HUES6 (cell line): ENCODE measurements at regions not wholly inside any gene's neighbourhood (a gene's known extent, or its start where the extent isn't known, plus 50 kb on each side); places are given as distances from the start of the nearest gene placed in this dataset.

Experiments
- H3K27ac ChIP-seq: 2 replicates; pipeline ENCODE4 v1.7.0; 2013; ENCODE audit warnings: low read depth, mild to moderate bottlenecking, low read length, inconsistent platforms
- H3K27me3 ChIP-seq: 2 replicates; pipeline ENCODE4 v1.6.1; 2013; ENCODE audit warnings: low read length; ENCODE audit not compliant: control insufficient read depth, insufficient read depth
- H3K36me3 ChIP-seq: 2 replicates; pipeline ENCODE4 v1.6.1; 2013; ENCODE audit warnings: low read length; ENCODE audit not compliant: control insufficient read depth, insufficient read depth
- H3K4me1 ChIP-seq: 2 replicates; pipeline ENCODE4 v1.6.1; 2013; ENCODE audit warnings: low read length; ENCODE audit not compliant: control insufficient read depth, insufficient read depth
- H3K4me3 ChIP-seq: 2 replicates; pipeline ENCODE4 v1.5.1; 2013; ENCODE audit warnings: low read depth, low read length
- H3K9ac ChIP-seq: one replicate; pipeline ENCODE4 v1.6.1; 2013; ENCODE audit warnings: mild to moderate bottlenecking, low read length
- H3K9me3 ChIP-seq: 2 replicates; pipeline ENCODE4 v1.6.1; 2013; ENCODE audit warnings: low read depth, low read length; ENCODE audit not compliant: control insufficient read depth, insufficient read depth

GRCh38 chr13:106656186-106656585, 88.2 kb upstream of the ARGLU1 start:
- H3K4me1 ChIP-seq, result no peaks in the 10 kb centered on the region
- H3K27ac ChIP-seq, result no peak overlapping the region
- H3K36me3 ChIP-seq, result no peaks in the 10 kb centered on the region
- no peak overlapping the region for H3K9ac ChIP-seq
- no peaks in the 10 kb centered on the region for H3K9me3 ChIP-seq
- H3K4me3 ChIP-seq, result no peak overlapping the region
- H3K27me3 ChIP-seq, result no peaks in the 10 kb centered on the region

DNA sequence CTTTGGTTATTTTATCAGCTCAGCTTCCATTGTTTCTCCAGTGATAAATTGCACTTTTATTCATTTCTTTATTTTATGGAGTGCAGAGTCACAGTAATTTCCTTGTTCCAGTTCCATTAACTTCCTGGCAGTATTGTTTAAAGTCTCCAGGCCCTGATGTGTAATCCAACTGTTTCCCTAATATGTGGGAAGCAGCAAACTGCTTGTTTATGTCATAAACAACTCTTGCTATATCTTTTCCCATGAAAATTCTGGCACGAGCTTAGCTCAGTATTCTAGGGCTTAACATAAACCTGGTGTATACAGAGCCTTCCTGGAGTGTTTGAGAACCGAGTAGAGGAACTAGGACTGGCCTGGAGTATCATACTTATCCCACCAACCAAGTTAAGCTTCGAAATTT, 83.5 kb upstream of the ARGLU1 start:
- no peak overlapping the region for H3K9ac ChIP-seq
- no peak overlapping the region for H3K4me3 ChIP-seq
- peaks cover 14% of the 10 kb centered on the region; the same call in 1 of the 2 replicates for H3K9me3 ChIP-seq
- H3K36me3 ChIP-seq, result no peaks in the 10 kb centered on the region
- H3K27ac ChIP-seq, result no peak overlapping the region
- H3K4me1 ChIP-seq, result no peaks in the 10 kb centered on the region
- H3K27me3 ChIP-seq, result no peaks in the 10 kb centered on the region

DNA sequence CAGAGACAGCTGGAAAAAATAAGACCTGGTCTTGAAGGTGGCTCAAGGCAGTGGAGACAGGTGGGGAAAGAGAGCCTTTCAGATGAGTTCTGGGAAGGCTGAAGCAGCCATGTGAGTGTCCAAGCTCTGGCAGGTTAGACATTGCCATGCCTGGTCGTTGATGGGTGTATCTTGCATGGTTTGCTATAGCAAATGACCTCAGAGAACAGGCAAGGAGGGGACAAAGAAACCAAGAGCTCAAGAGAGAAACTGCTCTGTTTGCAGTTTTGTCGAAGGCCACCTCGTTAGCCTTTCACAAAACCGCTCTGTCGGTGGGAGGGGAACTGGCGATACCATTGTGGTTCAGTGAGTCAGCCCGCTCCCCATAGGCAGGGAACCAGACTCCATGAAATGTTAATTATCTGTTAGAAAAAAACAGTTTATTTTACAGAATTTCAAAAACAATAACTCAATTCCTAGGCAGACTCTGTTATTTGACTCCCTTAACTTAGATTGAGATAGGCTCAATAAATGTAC, 82.8 kb upstream of the ARGLU1 start:
- Histone ChIP-seq H3K36me3 (no peaks in the 10 kb centered on the region), H3K4me1 (no peaks in the 10 kb centered on the region), H3K4me3 (no peak overlapping the region), H3K27me3 (no peaks in the 10 kb centered on the region), H3K9ac (no peak overlapping the region), H3K27ac (no peak overlapping the region), H3K9me3 (peaks cover 14% of the 10 kb centered on the region; the same call in 1 of the 2 replicates)

- peaks cover 14% of the 10 kb centered on the region; the same call in 1 of the 2 replicates for H3K9me3 ChIP-seq
- H3K27ac ChIP-seq, result no peak overlapping the region
- H3K27me3 ChIP-seq, result no peaks in the 10 kb centered on the region
- H3K36me3 ChIP-seq, result no peaks in the 10 kb centered on the region
- H3K4me3 ChIP-seq, result no peak overlapping the region
- H3K4me1 ChIP-seq, result no peaks in the 10 kb centered on the region
- H3K9ac ChIP-seq, result no peak overlapping the region
Measured at GRCh38 chr13:106649495-106649894, 81.6 kb upstream of the ARGLU1 start.

- H3K27ac ChIP-seq, result no peak overlapping the region
- no peaks in the 10 kb centered on the region for H3K9me3 ChIP-seq
- no peak overlapping the region for H3K4me3 ChIP-seq
- no peaks in the 10 kb centered on the region for H3K4me1 ChIP-seq
- no peaks in the 10 kb centered on the region for H3K27me3 ChIP-seq
- H3K36me3 ChIP-seq, result no peaks in the 10 kb centered on the region
- H3K9ac ChIP-seq, result no peak overlapping the region
Measured at GRCh38 chr13:106640515-106640914, 72.6 kb upstream of the ARGLU1 start.

DNA sequence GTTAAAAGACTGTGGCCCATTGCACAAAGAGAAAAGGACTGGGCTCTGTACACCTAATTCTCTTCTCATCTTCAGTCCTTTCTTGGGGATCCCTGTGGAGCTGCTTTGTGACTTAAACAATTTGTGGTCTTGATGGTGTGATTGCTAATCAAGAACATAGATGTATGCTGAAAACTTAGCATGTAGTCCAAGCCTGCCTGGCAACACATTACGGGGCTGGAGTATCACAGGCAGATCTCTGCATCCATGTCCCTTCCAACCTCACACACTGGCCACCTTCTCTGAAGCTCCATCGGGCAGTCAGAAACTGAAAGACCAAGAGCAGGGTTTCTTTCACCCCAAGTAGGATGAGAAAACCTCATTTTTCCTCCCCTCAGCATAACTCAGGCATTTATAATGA, 69.6 kb upstream of the ARGLU1 start:
- no peaks in the 10 kb centered on the region for H3K27me3 ChIP-seq
- no peak overlapping the region for H3K27ac ChIP-seq
- no peaks in the 10 kb centered on the region for H3K36me3 ChIP-seq
- H3K9ac ChIP-seq, result no peak overlapping the region
- no peaks in the 10 kb centered on the region for H3K9me3 ChIP-seq
- H3K4me3 ChIP-seq, result no peak overlapping the region
- H3K4me1 ChIP-seq, result no peaks in the 10 kb centered on the region

- H3K4me3 ChIP-seq, result no peak overlapping the region
- H3K4me1 ChIP-seq, result no peaks in the 10 kb centered on the region
- H3K9ac ChIP-seq, result no peak overlapping the region
- H3K27ac ChIP-seq, result no peak overlapping the region
- no peaks in the 10 kb centered on the region for H3K36me3 ChIP-seq
- H3K9me3 ChIP-seq, result no peaks in the 10 kb centered on the region
- H3K27me3 ChIP-seq, result no peaks in the 10 kb centered on the region
Measured at GRCh38 chr13:106636492-106636891, 68.6 kb upstream of the ARGLU1 start.

- H3K27ac ChIP-seq, result no peak overlapping the region
- H3K27me3 ChIP-seq, result no peaks in the 10 kb centered on the region
- no peaks in the 10 kb centered on the region; the same call in 1 of the 2 replicates for H3K4me1 ChIP-seq
- no peak overlapping the region for H3K9ac ChIP-seq
- H3K4me3 ChIP-seq, result no peak overlapping the region
- H3K36me3 ChIP-seq, result no peaks in the 10 kb centered on the region
- no peaks in the 10 kb centered on the region for H3K9me3 ChIP-seq
Measured at GRCh38 chr13:106635616-106636015, 67.7 kb upstream of the ARGLU1 start.

DNA sequence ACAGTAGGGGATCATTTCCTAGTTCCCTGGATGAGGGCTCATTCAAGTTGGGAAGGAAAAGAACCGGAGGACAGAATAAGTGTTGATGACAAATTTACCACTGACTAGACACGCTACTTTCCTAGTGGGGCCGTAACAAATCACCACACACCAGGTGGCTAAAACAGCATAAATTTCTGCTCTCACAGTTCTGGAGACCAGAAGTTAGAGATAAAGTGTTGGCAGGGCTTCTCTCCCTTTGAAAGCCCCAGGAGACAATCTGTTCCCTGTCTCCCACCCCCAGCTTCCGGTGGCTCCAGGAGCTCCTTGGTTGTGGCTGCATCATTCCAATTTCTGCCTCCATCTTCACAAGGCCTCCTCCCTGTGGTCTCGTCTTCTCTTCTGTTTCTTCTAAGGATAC, 65.4 kb upstream of the ARGLU1 start:
- Histone ChIP-seq H3K4me3 (no peak overlapping the region), H3K27ac (no peak overlapping the region), H3K9ac (no peak overlapping the region), H3K9me3 (no peaks in the 10 kb centered on the region), H3K27me3 (no peaks in the 10 kb centered on the region), H3K4me1 (no peaks in the 10 kb centered on the region; the same call in 1 of the 2 replicates), H3K36me3 (no peaks in the 10 kb centered on the region)

- H3K4me1 ChIP-seq, result no peaks in the 10 kb centered on the region; the same call in 1 of the 2 replicates
- no peaks in the 10 kb centered on the region for H3K36me3 ChIP-seq
- H3K27me3 ChIP-seq, result no peaks in the 10 kb centered on the region
- H3K9ac ChIP-seq, result no peak overlapping the region
- no peak overlapping the region for H3K27ac ChIP-seq
- no peak overlapping the region for H3K4me3 ChIP-seq
- no peaks in the 10 kb centered on the region for H3K9me3 ChIP-seq
Measured at GRCh38 chr13:106630650-106631049, 62.7 kb upstream of the ARGLU1 start.

DNA sequence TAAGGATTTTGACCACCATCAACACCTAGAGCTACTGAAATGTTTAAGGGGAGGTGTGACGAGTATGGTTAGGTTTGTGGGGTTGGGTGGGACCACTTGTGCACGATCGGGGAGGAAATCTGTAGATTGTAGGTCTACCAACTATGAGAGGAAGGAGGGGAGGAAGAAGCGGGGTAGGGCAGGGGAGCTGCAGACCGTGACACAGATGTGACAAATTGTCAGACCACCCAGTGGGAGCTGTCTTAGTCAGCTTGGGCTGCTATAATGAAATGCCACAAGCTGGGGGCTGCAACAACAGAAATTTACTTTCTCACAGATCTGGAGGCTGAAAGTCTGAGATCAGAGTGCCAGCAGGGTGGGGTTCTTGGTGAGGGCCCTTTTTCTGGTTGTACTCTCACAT, 62.2 kb upstream of the ARGLU1 start:
- Histone ChIP-seq H3K27me3 (no peaks in the 10 kb centered on the region), H3K4me1 (no peaks in the 10 kb centered on the region; the same call in 1 of the 2 replicates), H3K4me3 (no peak overlapping the region), H3K36me3 (no peaks in the 10 kb centered on the region), H3K9me3 (no peaks in the 10 kb centered on the region), H3K27ac (no peak overlapping the region), H3K9ac (no peak overlapping the region)
